Retinal pigment epithelial cell (primary cell): ENCODE measurements at regions not wholly inside any gene's neighbourhood (a gene's known extent, or its start where the extent isn't known, plus 50 kb on each side); places are given as distances from the start of the nearest gene placed in this dataset.
A peak's percentile ranks its signal among the peaks of the same experiment; 100 is the strongest.

Experiments
- DNase-seq: peaks from one replicate; pipeline ENCODE4 v3.0.0-alpha.2; 2010; ENCODE audit warnings: low read depth
- H3K4me3 ChIP-seq: 2 replicates; pipeline ENCODE4 v1.5.1; 2011; ENCODE audit warnings: mild to moderate bottlenecking, low read length, control low read depth, moderate library complexity
- CTCF ChIP-seq: conservative IDR thresholded peaks from 2 replicates; pipeline ENCODE4 v1.5.1; 2011; ENCODE audit warnings: low read depth, low read length, control low read depth, inconsistent platforms

GRCh38 chr5:96125231-96125891 lies 163.7 kb upstream of the ELL2 start:
- TF ChIP-seq CTCF = no peak
- no peak for DNase-seq
- no peak overlapping the region for H3K4me3 ChIP-seq

GRCh38 chr5:96124589-96124988 lies 162.9 kb upstream of the ELL2 start:
- H3K4me3 ChIP-seq = no peak overlapping the region
- no peak for TF ChIP-seq CTCF
- no peak for DNase-seq

- DNase-seq = no peak
- TF ChIP-seq CTCF = no peak
- H3K4me3 ChIP-seq = no peak overlapping the region
Measured at GRCh38 chr5:96123418-96123817, 161.8 kb upstream of the ELL2 start.

- H3K4me3 ChIP-seq = no peak overlapping the region
- no peak for TF ChIP-seq CTCF
- no peak for DNase-seq
Measured at GRCh38 chr5:96121364-96121763, 159.7 kb upstream of the ELL2 start.

GRCh38 chr5:96120120-96120519 lies 158.5 kb upstream of the ELL2 start:
- DNase-seq = peak; percentile 62
- H3K4me3 ChIP-seq = no peak overlapping the region
- no peak for TF ChIP-seq CTCF

- TF ChIP-seq CTCF = no peak
- DNase-seq = no peak
- no peak overlapping the region for H3K4me3 ChIP-seq
Measured at GRCh38 chr5:96117771-96118651, 156.4 kb upstream of the ELL2 start.
